ENCODE measurements at regions not wholly inside any gene's neighbourhood (a gene's known extent, or its start where the extent isn't known, plus 50 kb on each side); places are given as distances from the start of the nearest gene placed in this dataset.

DNA sequence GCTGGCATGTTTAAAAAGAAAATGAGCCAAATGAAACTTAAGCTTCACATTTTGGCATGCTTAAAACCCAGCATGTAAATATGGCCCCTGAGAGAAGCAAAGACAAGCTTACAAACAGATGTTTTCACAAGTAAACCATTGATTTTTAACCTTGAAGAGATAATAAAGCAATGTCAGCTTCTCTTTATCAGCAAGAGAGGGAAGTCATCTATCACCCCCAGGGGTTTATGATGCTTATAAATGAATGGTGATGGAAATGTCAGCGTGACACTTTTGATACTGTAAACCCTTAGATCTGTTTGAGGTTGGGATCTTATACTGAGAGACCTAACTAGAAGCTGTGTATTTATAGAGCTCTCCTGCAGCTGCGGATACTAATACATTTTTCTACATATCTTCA, 471.3 kb downstream of the PLA2G4A start:
- Histone ChIP-seq H3K36me3 (no peaks in the 10 kb centered on the region), H3K27me3 (no peaks in the 10 kb centered on the region), H3K4me1 (no peaks in the 10 kb centered on the region), H3K27ac (no peak overlapping the region), H3K4me3 (no peak overlapping the region), H3K9me3 (no peaks in the 10 kb centered on the region)
- WGBS, 2 donors = 54 to 70% methylated on average over 2 of the region's 2 CpGs
- TF ChIP-seq POLR2A (IDR thresholded peaks at IDR 0.05) = no peak
- no peak for TF ChIP-seq CTCF (IDR thresholded peaks at IDR 0.05)
- intact Hi-C loops (cut with DNase I) = no loop called here
- no peak for DNase-seq

DNA sequence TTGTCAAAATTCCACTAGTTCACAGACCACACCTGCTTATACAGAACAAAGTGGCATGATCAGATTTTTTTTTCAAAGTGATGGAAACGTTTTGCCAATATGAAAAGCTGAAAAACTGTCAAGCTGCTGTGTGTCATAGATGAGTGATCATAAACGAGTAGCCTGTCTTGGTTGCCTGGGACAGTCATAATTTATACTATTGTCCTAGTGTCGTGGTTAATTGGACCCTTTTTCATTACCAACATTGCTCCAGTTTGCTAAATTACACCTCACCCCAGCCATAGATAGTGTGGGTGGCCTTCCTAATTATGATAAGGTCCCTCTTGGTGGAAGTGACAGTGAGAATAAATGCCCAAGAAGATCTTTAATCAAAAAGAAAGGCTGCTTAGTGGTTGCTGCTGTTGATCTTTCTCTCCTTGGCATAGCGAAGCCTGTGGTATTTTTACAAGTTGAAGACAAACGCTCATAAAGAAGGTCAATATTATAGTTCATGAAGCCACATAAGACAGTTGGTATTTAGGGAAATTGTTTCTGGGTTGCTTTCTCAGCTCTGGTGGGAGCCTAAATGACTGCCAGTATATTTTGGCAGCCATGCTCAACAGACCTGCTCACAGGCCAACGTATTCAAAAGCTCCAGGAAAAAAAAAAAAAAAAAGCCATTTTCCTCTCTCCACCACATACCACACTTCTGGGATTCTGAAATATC, 478.1 kb downstream of the PLA2G4A start:
- H3K4me1 ChIP-seq = no peaks in the 10 kb centered on the region
- H3K4me3 ChIP-seq = no peak overlapping the region
- no peaks in the 10 kb centered on the region for H3K36me3 ChIP-seq
- intact Hi-C loops (cut with DNase I) = no loop called here
- TF ChIP-seq CTCF (IDR thresholded peaks at IDR 0.05) (no peak), POLR2A (IDR thresholded peaks at IDR 0.05) (no peak)
- H3K27ac ChIP-seq = no peak overlapping the region
- no peaks in the 10 kb centered on the region for H3K27me3 ChIP-seq
- DNase-seq = no peak
- WGBS, 2 donors = 51 to 60% methylated on average over 6 of the region's 6 CpGs
- no peaks in the 10 kb centered on the region for H3K9me3 ChIP-seq

DNA sequence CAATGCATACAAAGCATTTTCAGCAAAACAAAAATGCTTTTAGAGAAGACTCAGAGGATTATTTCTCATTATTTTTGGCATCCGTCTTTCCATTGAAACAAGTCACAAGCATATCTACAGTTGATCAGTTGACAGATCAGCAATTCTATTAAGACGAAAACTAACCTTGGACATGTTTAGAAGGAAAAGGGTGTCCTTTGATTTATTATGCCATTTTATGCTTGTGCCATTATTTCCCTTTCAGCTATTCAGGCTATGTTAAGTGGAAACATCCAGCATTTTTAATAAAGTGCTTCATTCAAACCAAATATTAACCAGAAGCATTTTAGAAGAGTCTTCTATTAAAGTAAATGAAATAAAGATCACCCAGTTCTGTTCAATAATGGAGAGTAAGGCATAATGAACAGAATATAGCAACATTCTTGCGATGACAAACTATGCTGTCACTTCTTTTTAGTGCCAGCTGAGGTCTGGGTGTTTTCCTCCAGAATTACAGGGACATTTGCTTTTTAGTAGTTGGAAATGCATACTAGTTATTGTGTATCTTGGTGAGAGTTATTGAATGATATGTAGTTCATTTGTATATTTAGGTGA, 481.4 kb downstream of the PLA2G4A start:
- no peak for TF ChIP-seq POLR2A (IDR thresholded peaks at IDR 0.05)
- Histone ChIP-seq H3K9me3 (no peaks in the 10 kb centered on the region), H3K4me3 (no peak overlapping the region), H3K27me3 (no peaks in the 10 kb centered on the region), H3K36me3 (no peaks in the 10 kb centered on the region), H3K27ac (no peak overlapping the region), H3K4me1 (no peaks in the 10 kb centered on the region)
- WGBS, 2 donors = 46 to 67% methylated on average over 3 of the region's 3 CpGs
- no peak for DNase-seq
- intact Hi-C loops (cut with DNase I) = no loop called here

DNA sequence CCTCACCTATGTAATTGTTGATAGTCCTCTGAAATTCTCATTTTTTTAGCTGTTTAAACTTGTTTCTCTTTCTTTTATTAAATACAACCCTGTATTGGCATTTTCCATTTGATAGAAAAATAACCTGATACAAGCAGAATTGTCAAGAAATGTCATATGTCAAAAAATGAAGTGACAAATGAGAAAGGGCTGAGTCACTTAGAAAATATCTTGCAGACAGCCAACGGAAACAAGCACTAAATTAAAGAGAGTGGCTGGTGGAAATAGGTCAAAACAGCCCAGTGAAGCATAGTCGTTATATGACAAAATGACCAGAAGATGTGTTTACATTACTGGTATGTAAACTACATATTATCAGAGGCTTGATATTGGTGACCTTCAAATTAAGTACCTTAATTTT, 484.4 kb downstream of the PLA2G4A start:
- no peak for DNase-seq
- H3K4me3 ChIP-seq = no peak overlapping the region
- 24 to 33% methylated on average over 2 of the region's 2 CpGs for WGBS, 2 donors
- no peak overlapping the region for H3K27ac ChIP-seq
- no peaks in the 10 kb centered on the region for H3K9me3 ChIP-seq
- TF ChIP-seq CTCF (IDR thresholded peaks at IDR 0.05) (no peak), POLR2A (IDR thresholded peaks at IDR 0.05) (no peak)
- no peaks in the 10 kb centered on the region for H3K27me3 ChIP-seq
- H3K36me3 ChIP-seq = no peaks in the 10 kb centered on the region
- no peaks in the 10 kb centered on the region for H3K4me1 ChIP-seq
- intact Hi-C loops (cut with DNase I) = no loop called here

GRCh38 chr1:187326557-187326956, 497.8 kb downstream of the PLA2G4A start:
- DNase-seq = no peak
- intact Hi-C loops (cut with DNase I) = no loop called here
- Histone ChIP-seq H3K4me1 (no peaks in the 10 kb centered on the region), H3K27me3 (no peaks in the 10 kb centered on the region), H3K27ac (no peak overlapping the region), H3K9me3 (no peaks in the 10 kb centered on the region), H3K36me3 (no peaks in the 10 kb centered on the region), H3K4me3 (no peak overlapping the region)
- TF ChIP-seq CTCF (IDR thresholded peaks at IDR 0.05) = no peak
- no peak for TF ChIP-seq POLR2A (IDR thresholded peaks at IDR 0.05)
- WGBS, 2 donors = 80 to 88% methylated on average over 1 of the region's 1 CpG

All from esophagus squamous epithelium (tissue), 5 donors.